ENCODE measurements at regions not wholly inside any gene's neighbourhood (a gene's known extent, or its start where the extent isn't known, plus 50 kb on each side); places are given as distances from the start of the nearest gene placed in this dataset.

DNA sequence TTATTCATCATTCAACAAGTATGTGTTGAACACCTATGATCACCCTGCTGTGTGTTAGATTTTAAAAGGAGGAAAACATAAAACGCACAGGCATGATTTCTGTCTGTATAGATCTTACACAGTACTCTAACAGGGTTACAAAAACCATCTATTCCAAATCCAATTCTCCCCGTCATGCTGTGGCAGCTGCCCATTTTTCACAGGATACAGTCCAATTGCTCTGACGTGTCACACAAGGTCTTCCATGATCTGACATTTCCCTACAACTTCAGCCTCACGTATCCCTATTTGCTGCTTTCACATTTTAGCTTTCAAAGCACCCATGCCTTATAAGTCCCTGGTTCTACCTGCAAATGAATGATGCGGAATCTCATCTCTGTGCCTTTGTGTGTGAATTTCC, 67.0 kb upstream of the CNTNAP4 start:
- TF ChIP-seq, protein P1, sequence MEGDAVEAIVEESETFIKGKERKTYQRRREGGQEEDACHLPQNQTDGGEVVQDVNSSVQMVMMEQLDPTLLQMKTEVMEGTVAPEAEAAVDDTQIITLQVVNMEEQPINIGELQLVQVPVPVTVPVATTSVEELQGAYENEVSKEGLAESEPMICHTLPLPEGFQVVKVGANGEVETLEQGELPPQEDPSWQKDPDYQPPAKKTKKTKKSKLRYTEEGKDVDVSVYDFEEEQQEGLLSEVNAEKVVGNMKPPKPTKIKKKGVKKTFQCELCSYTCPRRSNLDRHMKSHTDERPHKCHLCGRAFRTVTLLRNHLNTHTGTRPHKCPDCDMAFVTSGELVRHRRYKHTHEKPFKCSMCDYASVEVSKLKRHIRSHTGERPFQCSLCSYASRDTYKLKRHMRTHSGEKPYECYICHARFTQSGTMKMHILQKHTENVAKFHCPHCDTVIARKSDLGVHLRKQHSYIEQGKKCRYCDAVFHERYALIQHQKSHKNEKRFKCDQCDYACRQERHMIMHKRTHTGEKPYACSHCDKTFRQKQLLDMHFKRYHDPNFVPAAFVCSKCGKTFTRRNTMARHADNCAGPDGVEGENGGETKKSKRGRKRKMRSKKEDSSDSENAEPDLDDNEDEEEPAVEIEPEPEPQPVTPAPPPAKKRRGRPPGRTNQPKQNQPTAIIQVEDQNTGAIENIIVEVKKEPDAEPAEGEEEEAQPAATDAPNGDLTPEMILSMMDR (IDR thresholded peaks at IDR 0.05; ENCODE audit: low read depth, low read length, missing control alignments), result no peak
- in situ Hi-C loops (cut with HindIII; ENCODE audit: low sequenced_read_pairs), result no loop called here
- no peak for DNase-seq (ENCODE audit: low read depth)
- H3K4me3 ChIP-seq (ENCODE audit: low read depth, low read length), result no peak overlapping the region

DNA sequence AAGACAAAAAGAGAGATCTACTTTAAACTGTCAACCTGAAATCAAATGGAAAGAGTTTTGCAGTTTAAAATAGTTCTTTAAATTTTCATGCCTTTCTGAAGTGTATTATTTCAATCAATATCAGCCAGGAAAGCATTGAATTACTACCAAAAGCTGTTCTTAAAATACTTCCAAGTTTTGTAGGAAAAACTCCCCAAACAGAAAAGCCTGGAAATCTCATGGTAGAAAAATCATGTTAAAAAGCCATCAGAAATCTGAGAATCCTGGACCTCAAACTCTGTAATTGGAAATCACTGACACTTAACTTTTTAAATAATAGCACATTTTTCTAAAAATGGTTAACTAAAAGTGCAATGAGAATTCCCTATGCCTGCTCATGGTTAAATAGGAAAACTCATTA, 63.3 kb upstream of the CNTNAP4 start:
- in situ Hi-C loops (cut with HindIII; ENCODE audit: low sequenced_read_pairs), result no loop called here
- TF ChIP-seq, protein P1 (IDR thresholded peaks at IDR 0.05; ENCODE audit: low read depth, low read length, missing control alignments), result no peak
- DNase-seq (ENCODE audit: low read depth), result no peak
- H3K4me3 ChIP-seq (ENCODE audit: low read depth, low read length), result no peak overlapping the region

DNA sequence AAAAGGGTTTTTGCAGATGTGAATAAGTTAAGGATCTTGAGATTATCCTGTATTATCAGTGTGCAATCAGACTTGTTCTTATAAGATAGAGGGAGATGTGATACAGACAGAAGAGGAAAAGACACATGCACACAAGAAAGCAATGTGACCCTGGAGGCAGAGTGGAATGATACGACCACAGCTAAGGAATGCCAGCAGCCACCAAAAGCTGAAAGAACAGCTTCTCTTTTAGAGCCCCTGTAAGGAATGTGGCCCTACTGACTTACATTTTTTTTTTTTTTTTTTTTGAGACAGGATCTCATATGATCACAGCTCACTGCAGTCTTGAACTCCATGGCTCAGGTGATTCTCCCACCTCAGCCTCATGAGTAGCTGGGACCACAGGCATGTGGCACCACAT, 62.3 kb upstream of the CNTNAP4 start:
- TF ChIP-seq, protein P1 (IDR thresholded peaks at IDR 0.05; ENCODE audit: low read depth, low read length, missing control alignments), result no peak
- no peak overlapping the region for H3K4me3 ChIP-seq (ENCODE audit: low read depth, low read length)
- in situ Hi-C loops (cut with HindIII; ENCODE audit: low sequenced_read_pairs), result no loop called here
- no peak for DNase-seq (ENCODE audit: low read depth)

DNA sequence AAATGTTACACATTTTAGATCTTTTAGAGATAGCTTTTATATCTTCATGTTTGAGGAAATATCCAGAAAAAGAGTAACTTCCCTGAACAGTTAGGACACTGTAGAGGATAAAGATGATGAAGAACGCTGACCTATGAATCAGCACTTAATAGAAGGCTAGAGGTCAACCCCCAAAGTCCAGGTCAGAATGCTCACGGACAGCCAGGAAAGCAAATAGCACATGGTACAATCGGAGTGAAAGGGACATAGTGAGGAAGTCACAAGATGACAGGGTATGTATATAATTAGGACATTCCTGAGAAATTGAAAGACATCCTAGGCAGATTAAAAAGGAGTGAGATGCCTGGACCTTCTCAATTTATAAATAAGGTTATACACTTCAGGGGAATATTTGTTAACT, 55.1 kb upstream of the CNTNAP4 start:
- no peak overlapping the region for H3K4me3 ChIP-seq (ENCODE audit: low read depth, low read length)
- TF ChIP-seq, protein P1 (IDR thresholded peaks at IDR 0.05; ENCODE audit: low read depth, low read length, missing control alignments), result no peak
- in situ Hi-C loops (cut with HindIII; ENCODE audit: low sequenced_read_pairs), result no loop called here
- no peak for DNase-seq (ENCODE audit: low read depth)

DNA sequence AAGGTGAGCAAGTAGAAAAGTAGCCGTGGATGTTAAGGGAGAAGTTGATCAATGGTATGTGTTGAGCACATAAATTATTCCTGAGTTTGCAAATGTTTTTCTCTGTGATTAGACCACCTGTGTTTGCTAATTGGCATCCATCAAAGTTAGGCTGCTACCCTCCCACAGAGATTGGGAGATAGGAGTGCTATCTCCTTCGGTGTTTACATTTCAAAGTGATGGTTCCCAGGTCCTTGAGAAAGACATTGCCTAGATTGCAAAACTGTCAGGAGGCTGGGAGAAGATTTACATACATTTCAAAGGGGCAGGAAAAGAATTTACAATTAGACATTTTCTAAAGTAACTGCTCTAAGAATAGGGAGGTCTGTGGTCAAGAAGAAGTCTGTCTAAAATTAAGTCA, 54.3 kb upstream of the CNTNAP4 start:
- TF ChIP-seq, protein P1 (IDR thresholded peaks at IDR 0.05; ENCODE audit: low read depth, low read length, missing control alignments), result no peak
- DNase-seq (ENCODE audit: low read depth), result no peak
- no peak overlapping the region for H3K4me3 ChIP-seq (ENCODE audit: low read depth, low read length)
- in situ Hi-C loops (cut with HindIII; ENCODE audit: low sequenced_read_pairs), result no loop called here

DNA sequence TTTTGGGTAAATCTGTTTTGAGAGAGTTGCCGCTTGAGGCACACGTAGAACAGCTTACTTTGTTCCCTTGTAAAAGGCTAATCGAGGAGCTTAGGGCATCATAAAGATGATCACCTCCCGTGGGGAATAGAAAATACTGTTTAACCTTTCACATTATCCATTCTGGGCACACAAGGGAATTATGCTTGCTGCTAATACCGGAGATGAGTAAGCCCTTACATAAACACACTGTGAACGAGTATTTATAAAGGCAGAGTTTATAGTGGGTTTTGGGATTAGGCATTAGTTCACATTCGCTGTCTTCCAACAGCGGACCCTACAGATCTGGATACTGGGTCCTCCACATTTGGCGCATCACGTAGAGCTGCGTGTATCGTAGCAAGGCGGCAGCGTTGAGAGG, 51.2 kb upstream of the CNTNAP4 start:
- in situ Hi-C loops (cut with HindIII; ENCODE audit: low sequenced_read_pairs), result no loop called here

More for the DNA sequence above, 51.2 kb upstream of the CNTNAP4 start:
- TF ChIP-seq, protein P1 (IDR thresholded peaks at IDR 0.05; ENCODE audit: low read depth, low read length, missing control alignments), result no peak
- DNase-seq (ENCODE audit: low read depth), result no peak
- no peak overlapping the region for H3K4me3 ChIP-seq (ENCODE audit: low read depth, low read length)
